ENCODE measurements at regions not wholly inside any gene's neighbourhood (a gene's known extent, or its start where the extent isn't known, plus 50 kb on each side); places are given as distances from the start of the nearest gene placed in this dataset.

GRCh38 chr11:119979701-119980100, 158.2 kb downstream of the TRIM29 start:
- no peak for DNase-seq

GRCh38 chr11:119978696-119979095, 159.2 kb downstream of the TRIM29 start:
- no peak for DNase-seq

GRCh38 chr11:119977881-119978280, 160.0 kb downstream of the TRIM29 start:
- DNase-seq, result no peak

- no peak for DNase-seq
Measured at GRCh38 chr11:119977561-119977860, 160.4 kb downstream of the TRIM29 start.

GRCh38 chr11:119976805-119977560, 160.9 kb downstream of the TRIM29 start:
- no peak for DNase-seq

- DNase-seq, result no peak
Measured at GRCh38 chr11:119975561-119976152, 162.3 kb downstream of the TRIM29 start.

- DNase-seq, result no peak
Measured at GRCh38 chr11:119974467-119974866, 163.4 kb downstream of the TRIM29 start.

- DNase-seq, result no peak
Measured at GRCh38 chr11:119974051-119974450, 163.9 kb downstream of the TRIM29 start.

- no peak for DNase-seq
Measured at GRCh38 chr11:119972281-119972680, 165.6 kb downstream of the TRIM29 start.

GRCh38 chr11:119970555-119971304, 167.2 kb downstream of the TRIM29 start:
- no peak for DNase-seq

GRCh38 chr11:119964136-119965025, 173.5 kb downstream of the TRIM29 start:
- no peak for DNase-seq

- DNase-seq, result no peak
Measured at GRCh38 chr11:119957951-119958350, 180.0 kb downstream of the TRIM29 start.

- no peak for DNase-seq
Measured at GRCh38 chr11:119952441-119952840, 185.5 kb downstream of the TRIM29 start.

- no peak for DNase-seq
Measured at GRCh38 chr11:119943298-119943655, 194.6 kb downstream of the TRIM29 start.

- no peak for DNase-seq
Measured at GRCh38 chr11:119942583-119943297, 195.2 kb downstream of the TRIM29 start.

- DNase-seq, result no peak
Measured at GRCh38 chr11:119941636-119942411, 196.1 kb downstream of the TRIM29 start.

- DNase-seq, result no peak
Measured at GRCh38 chr11:119941171-119941570, 196.7 kb downstream of the TRIM29 start.

- DNase-seq, result no peak
Measured at GRCh38 chr11:119940401-119940976, 197.4 kb downstream of the TRIM29 start.

GRCh38 chr11:119937412-119937811, 200.5 kb downstream of the TRIM29 start:
- DNase-seq, result no peak

GRCh38 chr11:119936426-119936825, 201.5 kb downstream of the TRIM29 start:
- no peak for DNase-seq

- DNase-seq, result no peak
Measured at GRCh38 chr11:119935349-119935925, 202.5 kb downstream of the TRIM29 start.

All from NCI-H1417 treated with DMSO at 0.1 percent for 48 hours (cell line).